SKM-1 (cell line): ENCODE measurements at regions not wholly inside any gene's neighbourhood (a gene's known extent, or its start where the extent isn't known, plus 50 kb on each side); places are given as distances from the start of the nearest gene placed in this dataset.

Experiments used
- DNase-seq: peaks from one replicate; lab custom pipeline; 2025; ENCODE audit not compliant: unreplicated experiment; lab: John Stamatoyannopoulos, UW

- no peak for DNase-seq
These were observed 750.3 kb downstream of the ARAP2 start for GRCh38 chr4:35493977-35494376.

DNA sequence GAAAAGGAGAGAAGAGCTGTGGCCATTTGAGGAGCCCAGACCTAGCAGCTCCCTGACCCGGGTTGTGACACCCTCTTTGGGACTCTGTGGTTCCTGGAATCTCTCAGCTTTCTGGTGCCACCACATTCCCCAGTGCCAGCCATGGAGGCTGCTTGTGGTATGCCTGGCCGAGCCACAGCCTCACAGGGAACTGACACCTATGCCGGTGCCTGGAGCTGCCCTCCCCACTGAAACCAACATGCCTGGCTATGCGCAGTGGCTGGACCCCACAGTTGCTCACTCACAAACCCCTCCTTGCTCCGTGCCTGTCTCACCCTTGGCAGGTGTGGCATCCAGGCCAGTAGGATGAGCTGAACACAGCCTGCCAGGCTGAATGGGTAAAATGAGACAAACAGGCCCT is 749.4 kb downstream of the ARAP2 start:
- DNase-seq: no peak

- no peak for DNase-seq
These were observed 743.5 kb downstream of the ARAP2 start for GRCh38 chr4:35500812-35501211.

GRCh38 chr4:35503435-35503834 is 740.9 kb downstream of the ARAP2 start:
- no peak for DNase-seq

DNA sequence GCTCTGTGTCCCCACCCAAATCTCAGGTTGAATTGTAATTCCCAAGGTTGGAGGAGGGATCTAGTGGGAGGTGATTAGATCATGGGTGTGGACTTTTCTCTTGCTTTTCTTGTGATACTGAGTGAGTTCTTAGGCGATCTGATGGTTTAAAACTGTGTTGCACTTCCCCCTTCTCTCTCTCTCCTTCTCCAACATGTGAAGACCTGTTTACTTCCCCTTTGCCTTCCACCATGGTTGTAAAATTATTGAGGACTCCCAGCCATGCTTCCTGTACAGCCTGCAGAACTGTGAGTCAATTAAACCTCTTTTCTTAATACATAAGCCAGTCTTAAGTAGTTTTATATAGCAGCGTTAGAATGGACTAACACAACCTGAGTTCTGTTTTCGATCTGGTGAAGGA is 738.2 kb downstream of the ARAP2 start:
- peak; percentile 33 for DNase-seq

DNA sequence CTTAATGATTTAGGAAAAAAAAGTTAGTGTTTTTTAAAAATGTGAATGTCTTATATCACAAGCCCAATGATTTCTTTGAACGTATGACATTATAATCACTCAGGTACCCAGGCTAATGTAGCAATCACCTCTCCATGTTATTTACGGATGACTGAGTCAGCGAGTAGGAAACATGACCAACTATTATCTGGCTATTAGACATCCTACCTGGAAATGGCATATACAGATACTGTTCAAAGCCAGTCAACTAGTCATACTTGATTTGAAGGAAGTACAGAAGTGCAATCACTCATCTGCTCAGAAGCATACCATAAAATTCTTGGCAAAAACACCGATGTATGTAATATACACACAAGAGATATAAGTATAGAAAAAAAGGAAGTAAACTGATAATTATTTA is 732.5 kb downstream of the ARAP2 start:
- DNase-seq: no peak

DNA sequence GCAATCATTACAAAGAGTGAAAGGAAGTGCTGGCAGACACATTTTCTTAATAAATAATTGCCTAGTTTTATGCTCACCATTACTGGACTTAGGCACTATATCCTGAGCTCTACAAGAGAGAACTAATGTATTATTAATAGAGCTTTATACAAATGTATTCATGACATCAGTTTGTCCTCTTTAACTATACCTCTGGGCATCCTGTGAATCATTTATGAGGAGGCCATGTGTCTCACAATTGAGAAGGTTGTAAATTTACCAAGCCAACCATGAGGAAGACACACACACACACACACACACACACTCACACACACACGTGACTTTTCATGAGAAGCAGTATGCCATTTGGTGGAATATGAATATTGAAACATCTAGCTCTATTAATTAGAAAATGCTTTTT is 728.2 kb downstream of the ARAP2 start:
- DNase-seq: no peak

GRCh38 chr4:35520059-35520458 is 724.3 kb downstream of the ARAP2 start:
- DNase-seq: no peak

- no peak for DNase-seq
These were observed 722.6 kb downstream of the ARAP2 start for GRCh38 chr4:35521682-35522081.

- DNase-seq: no peak
These were observed 718.9 kb downstream of the ARAP2 start for GRCh38 chr4:35525192-35525978.

- no peak for DNase-seq
These were observed 717.9 kb downstream of the ARAP2 start for GRCh38 chr4:35526456-35526855.

- no peak for DNase-seq
These were observed 709.4 kb downstream of the ARAP2 start for GRCh38 chr4:35534962-35535361.

DNA sequence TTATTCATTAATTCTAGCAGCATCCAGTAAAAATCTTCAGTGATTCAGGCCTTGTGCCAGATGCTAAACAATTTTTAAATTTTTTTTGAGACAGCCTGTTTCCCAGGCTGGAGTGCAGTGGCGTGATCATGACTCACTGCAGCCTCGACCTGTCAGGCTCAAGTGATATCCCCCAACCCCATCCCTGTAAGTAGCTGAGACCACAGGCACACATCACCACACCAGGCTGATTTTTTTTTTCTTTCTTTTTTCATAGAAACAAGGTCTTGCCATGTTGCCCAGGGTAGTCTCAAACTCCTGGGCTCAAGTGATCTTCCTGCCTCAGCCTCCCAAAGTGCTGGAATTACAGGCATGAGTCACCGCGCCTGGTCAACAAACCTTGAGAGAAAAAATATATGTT is 705.5 kb downstream of the ARAP2 start:
- DNase-seq: no peak

DNA sequence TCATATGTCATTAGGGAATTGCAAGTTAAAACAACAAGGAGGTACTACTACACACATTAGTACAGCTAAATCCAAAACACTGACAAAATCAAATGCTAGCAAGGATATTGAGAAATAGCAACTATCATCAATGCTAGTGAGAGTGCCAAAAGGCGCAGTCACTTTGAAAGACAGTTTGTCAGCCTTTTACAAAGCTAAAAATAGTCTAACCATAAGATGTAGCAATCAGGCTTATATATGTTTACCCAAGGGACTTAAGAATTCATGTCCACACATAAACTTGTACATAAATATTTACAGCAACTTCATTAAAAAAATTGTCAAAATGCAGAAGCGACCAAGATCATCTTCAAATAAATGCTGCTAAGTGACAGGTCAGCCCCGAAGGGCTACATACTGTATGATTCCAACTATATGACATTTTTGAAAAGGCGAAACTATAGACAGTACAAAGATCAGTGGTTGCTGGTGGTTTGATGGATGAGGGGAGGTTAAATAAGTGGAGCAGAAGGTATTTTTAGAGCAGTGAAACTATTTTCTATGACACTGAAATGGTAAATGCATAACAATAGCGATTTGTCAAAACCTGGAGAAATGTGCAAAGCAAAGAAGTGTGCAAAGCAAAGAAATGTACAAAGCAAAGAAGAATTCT is 704.8 kb downstream of the ARAP2 start:
- DNase-seq: no peak

GRCh38 chr4:35541146-35541887 is 703.0 kb downstream of the ARAP2 start:
- no peak for DNase-seq

DNA sequence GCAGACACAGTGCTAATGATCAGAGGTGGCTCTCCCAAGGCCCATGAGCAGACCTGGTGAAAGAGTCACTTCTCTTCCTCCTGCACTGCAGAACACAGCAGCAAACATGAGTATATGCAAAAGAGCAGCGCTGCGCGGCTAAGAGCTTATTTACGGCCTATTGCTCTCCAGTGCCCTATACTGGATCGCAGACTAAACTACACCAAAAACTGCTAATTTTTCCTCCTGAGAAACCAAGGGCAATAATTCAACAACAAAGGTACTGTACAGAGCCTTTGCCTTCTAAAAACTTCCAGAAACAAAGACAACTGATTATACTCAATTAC is 702.5 kb downstream of the ARAP2 start:
- no peak for DNase-seq

DNA sequence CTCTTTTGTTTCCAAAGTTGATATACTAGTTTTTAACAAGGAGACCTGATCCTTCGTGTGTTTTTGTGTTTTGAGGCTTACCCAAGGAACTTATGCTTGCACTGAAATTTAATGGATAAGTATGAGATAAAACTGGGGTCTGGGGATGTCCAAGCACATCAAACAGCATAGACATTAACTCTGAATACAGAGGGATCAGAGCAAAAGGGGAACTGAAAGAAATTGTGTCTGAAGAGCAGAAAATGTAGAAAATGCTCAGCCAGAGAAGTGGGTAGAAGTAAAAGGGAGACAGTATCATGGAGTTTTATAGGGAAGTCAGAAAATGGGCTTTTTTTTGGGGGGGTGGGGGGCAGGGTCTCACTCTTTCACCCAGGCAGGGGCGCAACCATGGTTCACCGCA is 695.4 kb downstream of the ARAP2 start:
- no peak for DNase-seq

DNA sequence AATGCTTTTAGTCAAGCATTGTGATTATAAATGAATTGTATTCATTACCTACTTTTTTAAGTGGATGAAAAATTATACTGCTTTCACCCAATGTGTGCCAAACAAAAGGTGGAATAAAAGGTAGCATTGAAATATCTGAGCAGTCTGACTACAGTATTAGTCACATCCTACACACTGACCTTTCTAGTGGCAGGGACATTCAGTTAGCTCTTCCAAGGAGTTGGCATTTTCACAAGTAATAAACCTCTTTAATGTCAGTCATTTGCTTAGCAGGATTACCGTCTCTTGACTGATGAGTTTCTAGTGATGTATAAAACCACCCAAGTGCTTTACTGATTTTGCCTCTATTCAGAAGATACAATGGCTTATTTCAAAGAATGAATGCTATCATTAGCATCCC is 687.9 kb downstream of the ARAP2 start:
- DNase-seq: no peak

- DNase-seq: no peak
These were observed 684.6 kb downstream of the ARAP2 start for GRCh38 chr4:35559559-35560365.

- DNase-seq: no peak
These were observed 681.5 kb downstream of the ARAP2 start for GRCh38 chr4:35562861-35563260.

DNA sequence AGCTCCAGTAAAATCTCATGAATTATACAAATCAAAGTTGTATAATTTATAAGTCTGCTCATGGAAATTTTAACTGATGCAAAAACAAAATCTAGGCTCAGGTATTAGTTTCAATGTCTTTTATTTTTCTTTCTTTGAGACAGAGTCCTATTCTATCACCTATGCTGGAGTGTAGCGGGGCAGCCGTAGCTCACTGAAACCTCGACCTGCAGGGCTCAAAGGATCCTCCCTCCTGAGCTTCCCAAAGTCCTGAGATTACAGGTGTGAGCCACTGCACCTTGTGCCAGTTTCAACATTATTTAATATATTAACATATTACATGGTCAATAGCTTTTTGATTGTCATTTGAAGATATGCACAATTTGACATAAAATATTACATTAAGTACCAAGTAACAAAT is 678.7 kb downstream of the ARAP2 start:
- DNase-seq: no peak
